Non-pigmented ciliary epithelial cell (primary cell): ENCODE measurements at regions not wholly inside any gene's neighbourhood (a gene's known extent, or its start where the extent isn't known, plus 50 kb on each side); places are given as distances from the start of the nearest gene placed in this dataset.

ENCODE experiments used
- DNase-seq: peaks from one replicate; pipeline ENCODE4 v3.0.0-alpha.2; 2010; ENCODE audit warnings: low read depth

- DNase-seq = no peak
These were observed 84.8 kb upstream of the ZNF827 start for GRCh38 chr4:146023334-146023967.

- no peak for DNase-seq
These were observed 83.9 kb upstream of the ZNF827 start for GRCh38 chr4:146022541-146022940.

GRCh38 chr4:146018247-146018646 lies 79.6 kb upstream of the ZNF827 start:
- DNase-seq = no peak

GRCh38 chr4:146004730-146005129 lies 66.1 kb upstream of the ZNF827 start:
- DNase-seq = no peak

GRCh38 chr4:145988628-145989027 lies 50.0 kb upstream of the ZNF827 start:
- DNase-seq = no peak
